Activated T-helper 1 cell treated with anti-CD3 and anti-CD28 coated beads, Interleukin-12 subunit alpha, Interleukin-12 subunit beta, Interleukin-2, Interleukin-4 antibody, amounts not matched to agents 30 ng/mL and 10 ng/mL and 1 ng/mL, durations not matched to agents 14 hours and 24 hours and 36 hours (primary cell): ENCODE measurements at regions not wholly inside any gene's neighbourhood (a gene's known extent, or its start where the extent isn't known, plus 50 kb on each side); places are given as distances from the start of the nearest gene placed in this dataset.

Experiments used
- DNase-seq: peaks from one replicate; pipeline ENCODE4 v3.0.0; 2021; ENCODE audit warnings: low spot score
- H3K27ac Mint-ChIP-seq: one replicate; pipeline ENCODE4 v1.8.0; 2021; ENCODE audit warnings: mild to moderate bottlenecking, mixed read lengths
- H3K27me3 Mint-ChIP-seq: one replicate; pipeline ENCODE4 v1.8.0; 2022; ENCODE audit warnings: mild to moderate bottlenecking, moderate library complexity, mixed read lengths; ENCODE audit not compliant: insufficient read depth
- H3K36me3 Mint-ChIP-seq: one replicate; pipeline ENCODE4 v1.8.0; 2021; ENCODE audit warnings: low read depth, mixed read lengths
- H3K4me1 Mint-ChIP-seq: one replicate; pipeline ENCODE4 v1.8.0; 2021; ENCODE audit warnings: low read depth, mixed read lengths
- H3K4me3 Mint-ChIP-seq: one replicate; pipeline ENCODE4 v1.8.0; 2021; ENCODE audit warnings: mild to moderate bottlenecking, moderate library complexity, mixed read lengths
- H3K9me3 Mint-ChIP-seq: one replicate; pipeline ENCODE4 v1.8.0; 2021; ENCODE audit warnings: mixed read lengths
- intact Hi-C: fragments of 100-400 bp; cut with micrococcal nuclease; formaldehyde crosslinking; loops from one replicate; pipeline ENCODE4 v1.15.1; 2024

DNA sequence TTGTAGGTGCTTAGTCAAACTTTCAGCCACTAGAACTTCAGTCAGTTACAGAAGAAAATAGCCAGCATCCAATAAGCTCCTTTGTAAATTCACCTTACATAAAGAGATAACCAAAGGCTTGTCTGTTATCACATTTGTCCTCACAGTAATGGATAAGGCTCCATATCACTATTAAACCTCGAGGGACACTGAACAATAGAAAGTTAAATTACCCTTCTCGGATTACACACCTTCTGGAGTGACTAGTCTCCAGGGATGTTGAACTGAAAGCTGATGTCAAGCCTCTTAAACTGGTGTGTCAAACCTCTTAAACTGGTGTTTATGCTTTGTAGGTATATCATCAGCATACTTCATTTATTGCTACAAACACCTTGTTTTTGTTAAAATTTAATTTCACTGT lies 639.0 kb downstream of the CENPC start:
- intact Hi-C loops, result no loop called here
- DNase-seq, result no peak
- Mint-ChIP-seq H3K4me1 (no peaks in the 10 kb centered on the region), H3K9me3 (no peaks in the 10 kb centered on the region), H3K27me3 (no peaks in the 10 kb centered on the region), H3K27ac (no peak overlapping the region), H3K4me3 (no peak overlapping the region), H3K36me3 (no peaks in the 10 kb centered on the region)

- no peak for DNase-seq
- Mint-ChIP-seq H3K27me3 (no peaks in the 10 kb centered on the region), H3K9me3 (no peaks in the 10 kb centered on the region), H3K27ac (no peak overlapping the region), H3K4me1 (no peaks in the 10 kb centered on the region), H3K36me3 (no peaks in the 10 kb centered on the region), H3K4me3 (no peak overlapping the region)
- intact Hi-C loops, result no loop called here
These were observed 645.8 kb downstream of the CENPC start for GRCh38 chr4:66899422-66900065.

DNA sequence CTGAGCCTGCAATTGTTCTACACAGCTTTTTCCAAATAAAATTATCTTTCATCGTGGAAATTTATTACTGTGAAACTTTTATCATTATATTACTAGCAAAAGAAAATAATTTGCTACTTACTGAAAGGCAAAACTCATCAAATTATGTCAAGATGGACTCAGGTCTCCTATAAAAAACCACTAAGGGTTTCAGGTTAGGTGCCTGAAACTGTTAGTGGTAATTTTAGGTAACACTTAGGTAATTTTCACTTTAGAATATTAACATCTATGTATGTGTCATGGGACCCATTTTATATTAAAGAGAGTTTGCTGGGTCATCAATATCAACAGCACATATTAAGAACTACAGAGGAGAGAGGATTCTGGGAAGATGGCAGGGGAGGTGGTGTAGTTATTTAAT lies 651.5 kb downstream of the CENPC start:
- H3K4me1 Mint-ChIP-seq, result no peaks in the 10 kb centered on the region
- H3K4me3 Mint-ChIP-seq, result no peak overlapping the region
- DNase-seq, result no peak
- no peak overlapping the region for H3K27ac Mint-ChIP-seq
- no peaks in the 10 kb centered on the region for H3K36me3 Mint-ChIP-seq
- no peaks in the 10 kb centered on the region for H3K9me3 Mint-ChIP-seq
- intact Hi-C loops, result no loop called here
- H3K27me3 Mint-ChIP-seq, result no peaks in the 10 kb centered on the region

DNA sequence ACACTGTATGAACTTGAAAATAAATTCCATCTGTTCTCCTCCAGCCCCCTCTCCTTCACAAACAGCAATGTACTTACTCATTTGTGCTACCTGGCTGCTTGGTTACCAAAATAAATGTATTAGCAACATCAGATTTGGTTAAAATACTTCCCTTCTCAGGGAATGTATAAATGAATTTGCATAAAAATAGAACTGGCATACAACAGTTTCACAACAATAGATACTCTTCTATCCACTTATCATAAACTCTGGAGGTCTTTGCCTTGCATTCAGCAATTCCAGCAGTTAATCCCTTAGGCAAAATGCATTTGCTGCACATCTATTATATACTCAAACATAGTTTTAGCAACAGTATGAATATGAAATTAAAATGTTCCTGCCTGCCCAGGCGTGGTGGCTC lies 658.2 kb downstream of the CENPC start:
- DNase-seq, result no peak
- Mint-ChIP-seq H3K9me3 (no peaks in the 10 kb centered on the region), H3K4me3 (no peak overlapping the region), H3K4me1 (no peaks in the 10 kb centered on the region), H3K36me3 (no peaks in the 10 kb centered on the region), H3K27ac (no peak overlapping the region), H3K27me3 (no peaks in the 10 kb centered on the region)
- intact Hi-C loops, result no loop called here

- intact Hi-C loops, result no loop called here
- Mint-ChIP-seq H3K36me3 (no peaks in the 10 kb centered on the region), H3K4me3 (no peak overlapping the region), H3K9me3 (no peaks in the 10 kb centered on the region), H3K27ac (no peak overlapping the region), H3K4me1 (no peaks in the 10 kb centered on the region), H3K27me3 (no peaks in the 10 kb centered on the region)
- no peak for DNase-seq
These were observed 659.7 kb downstream of the CENPC start for GRCh38 chr4:66885501-66886165.

DNA sequence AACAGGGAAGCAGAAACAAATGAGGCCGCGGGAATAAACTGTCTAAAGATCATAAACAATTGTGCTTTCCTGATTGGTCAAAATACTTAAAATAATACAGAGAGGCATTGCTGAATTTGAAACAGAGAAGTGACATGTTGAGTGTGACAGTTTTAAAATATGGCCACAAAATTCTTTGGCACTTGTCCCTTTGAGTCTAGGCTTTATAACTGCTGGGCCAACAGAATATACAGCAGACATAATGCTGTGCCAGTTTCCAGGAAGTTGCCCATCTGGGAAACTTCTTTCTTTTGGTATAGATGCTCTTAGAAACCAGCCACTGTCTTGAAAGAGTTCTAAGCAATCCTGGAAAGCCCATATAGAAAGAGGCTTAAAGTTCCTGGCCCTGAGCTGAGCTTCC lies 668.4 kb downstream of the CENPC start:
- no peaks in the 10 kb centered on the region for H3K27me3 Mint-ChIP-seq
- DNase-seq, result no peak
- peaks cover 4% of the 10 kb centered on the region for H3K9me3 Mint-ChIP-seq
- H3K4me1 Mint-ChIP-seq, result no peaks in the 10 kb centered on the region
- H3K27ac Mint-ChIP-seq, result no peak overlapping the region
- H3K4me3 Mint-ChIP-seq, result no peak overlapping the region
- no peaks in the 10 kb centered on the region for H3K36me3 Mint-ChIP-seq
- intact Hi-C loops, result no loop called here

DNA sequence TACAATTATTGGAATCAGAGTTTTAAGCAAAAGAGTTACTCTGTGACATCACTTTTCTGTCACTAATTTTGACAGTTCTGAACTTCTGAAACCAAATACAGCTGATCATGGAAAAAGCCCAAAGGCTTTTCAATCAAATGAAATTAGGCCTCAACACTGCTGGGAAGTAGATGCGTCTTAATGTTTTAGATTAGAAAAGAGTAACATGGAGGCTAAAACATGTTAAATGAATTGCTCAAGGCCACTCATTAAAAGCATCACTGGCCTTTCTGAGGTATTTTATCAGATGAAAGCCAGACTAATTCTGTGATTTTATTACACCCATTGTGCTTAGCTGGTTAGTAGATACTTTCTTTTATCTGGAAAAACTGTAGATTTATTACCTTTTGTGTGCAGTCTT lies 672.6 kb downstream of the CENPC start:
- intact Hi-C loops, result no loop called here
- H3K4me3 Mint-ChIP-seq, result no peak overlapping the region

GRCh38 chr4:66863481-66863880 lies 681.8 kb downstream of the CENPC start:
- Mint-ChIP-seq H3K4me1 (no peaks in the 10 kb centered on the region), H3K9me3 (no peaks in the 10 kb centered on the region), H3K27me3 (no peaks in the 10 kb centered on the region), H3K4me3 (no peak overlapping the region), H3K36me3 (no peaks in the 10 kb centered on the region), H3K27ac (no peak overlapping the region)
- DNase-seq, result no peak
- intact Hi-C loops, result no loop called here

More for the DNA sequence above, 672.6 kb downstream of the CENPC start:
- DNase-seq, result no peak
- Mint-ChIP-seq H3K27ac (no peak overlapping the region), H3K9me3 (no peaks in the 10 kb centered on the region), H3K4me1 (no peaks in the 10 kb centered on the region), H3K27me3 (no peaks in the 10 kb centered on the region), H3K36me3 (no peaks in the 10 kb centered on the region)

- Mint-ChIP-seq H3K27me3 (no peaks in the 10 kb centered on the region), H3K4me3 (no peak overlapping the region), H3K4me1 (no peaks in the 10 kb centered on the region), H3K9me3 (no peaks in the 10 kb centered on the region), H3K27ac (no peak overlapping the region), H3K36me3 (no peaks in the 10 kb centered on the region)
- DNase-seq, result no peak
- intact Hi-C loops, result no loop called here
These were observed 689.3 kb downstream of the CENPC start for GRCh38 chr4:66855956-66856355.

- no peak overlapping the region for H3K4me3 Mint-ChIP-seq
- no peak for DNase-seq
These were observed 691.5 kb downstream of the CENPC start for GRCh38 chr4:66853845-66854244.

GRCh38 chr4:66852843-66853242 lies 692.5 kb downstream of the CENPC start:
- Mint-ChIP-seq H3K36me3 (no peaks in the 10 kb centered on the region), H3K4me3 (no peak overlapping the region), H3K4me1 (no peaks in the 10 kb centered on the region), H3K27me3 (no peaks in the 10 kb centered on the region), H3K27ac (no peak overlapping the region), H3K9me3 (no peaks in the 10 kb centered on the region)
- intact Hi-C loops, result no loop called here
- no peak for DNase-seq

More at GRCh38 chr4:66853845-66854244, 691.5 kb downstream of the CENPC start:
- intact Hi-C loops, result no loop called here
- H3K9me3 Mint-ChIP-seq, result no peaks in the 10 kb centered on the region
- no peaks in the 10 kb centered on the region for H3K36me3 Mint-ChIP-seq
- H3K27me3 Mint-ChIP-seq, result no peaks in the 10 kb centered on the region
- H3K4me1 Mint-ChIP-seq, result no peaks in the 10 kb centered on the region
- H3K27ac Mint-ChIP-seq, result no peak overlapping the region

DNA sequence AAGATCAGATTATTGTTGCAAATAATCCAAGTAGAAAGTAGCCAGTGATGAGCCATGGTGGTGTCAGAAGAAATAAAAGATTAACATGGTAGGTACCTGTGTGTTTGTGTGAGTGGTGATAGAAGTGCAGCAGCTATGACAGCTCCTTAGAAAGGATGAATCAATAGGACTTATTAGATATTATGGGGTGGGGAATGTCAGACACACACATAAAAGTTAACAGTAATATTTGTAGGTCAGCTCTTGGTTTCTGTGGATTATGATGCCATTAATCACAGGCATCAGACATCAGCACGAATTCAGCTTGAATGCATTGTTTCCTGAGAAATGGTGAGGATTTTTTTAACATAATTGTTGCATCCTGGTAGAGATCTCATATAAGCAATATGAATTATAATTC lies 695.7 kb downstream of the CENPC start:
- H3K9me3 Mint-ChIP-seq, result no peaks in the 10 kb centered on the region
- intact Hi-C loops, result no loop called here
- H3K27me3 Mint-ChIP-seq, result no peaks in the 10 kb centered on the region
- no peaks in the 10 kb centered on the region for H3K36me3 Mint-ChIP-seq
- no peak for DNase-seq
- H3K4me3 Mint-ChIP-seq, result no peak overlapping the region
- no peak overlapping the region for H3K27ac Mint-ChIP-seq
- H3K4me1 Mint-ChIP-seq, result no peaks in the 10 kb centered on the region

GRCh38 chr4:66842724-66843088 lies 702.6 kb downstream of the CENPC start:
- DNase-seq, result no peak
- no peaks in the 10 kb centered on the region for H3K27me3 Mint-ChIP-seq
- no peak overlapping the region for H3K4me3 Mint-ChIP-seq
- H3K4me1 Mint-ChIP-seq, result no peaks in the 10 kb centered on the region
- H3K9me3 Mint-ChIP-seq, result no peaks in the 10 kb centered on the region
- H3K36me3 Mint-ChIP-seq, result no peaks in the 10 kb centered on the region
- intact Hi-C loops, result no loop called here
- H3K27ac Mint-ChIP-seq, result no peak overlapping the region
